ENCODE measurements at regions not wholly inside any gene's neighbourhood (a gene's known extent, or its start where the extent isn't known, plus 50 kb on each side); places are given as distances from the start of the nearest gene placed in this dataset.

DNA sequence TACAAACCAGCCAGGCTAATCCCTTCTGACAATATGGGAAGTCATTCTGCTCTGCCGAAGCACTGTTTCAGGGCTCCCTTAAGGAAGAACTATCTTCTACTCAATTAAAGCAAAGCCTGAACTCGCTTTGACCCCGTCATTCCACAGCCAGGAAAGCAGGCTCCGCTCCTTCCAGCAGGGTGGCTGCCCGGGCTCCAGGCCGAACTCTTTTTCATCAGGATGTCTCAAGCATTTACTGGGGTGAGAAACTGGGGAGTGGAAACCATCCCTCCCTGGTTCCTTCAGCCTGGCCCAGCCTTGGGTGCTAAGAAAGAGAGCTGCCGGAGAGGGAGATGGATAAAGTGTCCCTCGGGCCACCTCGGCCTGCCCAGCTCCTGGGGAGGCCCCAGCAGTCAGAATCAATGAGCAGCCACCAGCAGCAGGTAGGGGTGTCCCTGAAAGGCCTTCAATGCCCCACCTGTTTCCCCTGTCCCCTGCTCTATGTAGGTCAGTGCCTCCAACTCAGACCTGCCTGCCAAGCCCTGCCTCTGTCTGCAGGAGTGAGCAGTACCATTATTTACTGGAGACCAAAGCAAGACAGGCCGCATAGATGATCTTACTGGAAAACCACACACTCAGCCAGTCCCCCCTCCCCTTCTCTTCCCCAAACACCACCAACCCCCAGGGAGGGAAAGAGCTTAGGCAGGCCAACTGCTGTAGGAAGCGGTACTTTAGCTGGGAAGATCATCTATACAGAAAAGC lies 225.6 kb upstream of the TLE3 start:
- BruUV-seq (replicated peaks): no TSS peak
- TF ChIP-seq SP1 (IDR thresholded peaks at IDR 0.05; ENCODE audit: low read depth) (no peak), EZH2 (IDR thresholded peaks at IDR 0.05) (no peak), JUND (IDR thresholded peaks at IDR 0.05) (no peak), POLR2AphosphoS5 (IDR thresholded peaks at IDR 0.05; ENCODE audit: low read depth, low read length) (no peak), CBX3 (IDR thresholded peaks at IDR 0.05; ENCODE audit: low read depth) (no peak), SRF (IDR thresholded peaks at IDR 0.05; ENCODE audit: low read depth) (no peak), ZFX (IDR thresholded peaks at IDR 0.05) (no peak), TCF7L2 (IDR thresholded peaks at IDR 0.05; ENCODE audit: borderline replicate concordance, extremely low read depth, insufficient read depth, insufficient read length) (no peak), RAD21 (IDR thresholded peaks at IDR 0.05; ENCODE audit: low read depth) (no peak), ZNF274 (IDR thresholded peaks at IDR 0.05; ENCODE audit: low read depth, low read length) (no peak), CEBPB (IDR thresholded peaks at IDR 0.05; ENCODE audit: low read depth) (no peak), EZH2phosphoT487 (IDR thresholded peaks at IDR 0.05; ENCODE audit: borderline replicate concordance) (no peak), EGR1 (IDR thresholded peaks at IDR 0.05; ENCODE audit: low read depth) (no peak), POLR2A (IDR thresholded peaks at IDR 0.05; ENCODE audit: borderline replicate concordance, extremely low read depth, insufficient read depth, insufficient read length) (no peak)
- TF ChIP-seq, protein P1, sequence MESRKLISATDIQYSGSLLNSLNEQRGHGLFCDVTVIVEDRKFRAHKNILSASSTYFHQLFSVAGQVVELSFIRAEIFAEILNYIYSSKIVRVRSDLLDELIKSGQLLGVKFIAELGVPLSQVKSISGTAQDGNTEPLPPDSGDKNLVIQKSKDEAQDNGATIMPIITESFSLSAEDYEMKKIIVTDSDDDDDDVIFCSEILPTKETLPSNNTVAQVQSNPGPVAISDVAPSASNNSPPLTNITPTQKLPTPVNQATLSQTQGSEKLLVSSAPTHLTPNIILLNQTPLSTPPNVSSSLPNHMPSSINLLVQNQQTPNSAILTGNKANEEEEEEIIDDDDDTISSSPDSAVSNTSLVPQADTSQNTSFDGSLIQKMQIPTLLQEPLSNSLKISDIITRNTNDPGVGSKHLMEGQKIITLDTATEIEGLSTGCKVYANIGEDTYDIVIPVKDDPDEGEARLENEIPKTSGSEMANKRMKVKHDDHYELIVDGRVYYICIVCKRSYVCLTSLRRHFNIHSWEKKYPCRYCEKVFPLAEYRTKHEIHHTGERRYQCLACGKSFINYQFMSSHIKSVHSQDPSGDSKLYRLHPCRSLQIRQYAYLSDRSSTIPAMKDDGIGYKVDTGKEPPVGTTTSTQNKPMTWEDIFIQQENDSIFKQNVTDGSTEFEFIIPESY (IDR thresholded peaks at IDR 0.05; ENCODE audit: extremely low read depth, insufficient replicate concordance, low read length): no peak
- TF ChIP-seq, protein P2, sequence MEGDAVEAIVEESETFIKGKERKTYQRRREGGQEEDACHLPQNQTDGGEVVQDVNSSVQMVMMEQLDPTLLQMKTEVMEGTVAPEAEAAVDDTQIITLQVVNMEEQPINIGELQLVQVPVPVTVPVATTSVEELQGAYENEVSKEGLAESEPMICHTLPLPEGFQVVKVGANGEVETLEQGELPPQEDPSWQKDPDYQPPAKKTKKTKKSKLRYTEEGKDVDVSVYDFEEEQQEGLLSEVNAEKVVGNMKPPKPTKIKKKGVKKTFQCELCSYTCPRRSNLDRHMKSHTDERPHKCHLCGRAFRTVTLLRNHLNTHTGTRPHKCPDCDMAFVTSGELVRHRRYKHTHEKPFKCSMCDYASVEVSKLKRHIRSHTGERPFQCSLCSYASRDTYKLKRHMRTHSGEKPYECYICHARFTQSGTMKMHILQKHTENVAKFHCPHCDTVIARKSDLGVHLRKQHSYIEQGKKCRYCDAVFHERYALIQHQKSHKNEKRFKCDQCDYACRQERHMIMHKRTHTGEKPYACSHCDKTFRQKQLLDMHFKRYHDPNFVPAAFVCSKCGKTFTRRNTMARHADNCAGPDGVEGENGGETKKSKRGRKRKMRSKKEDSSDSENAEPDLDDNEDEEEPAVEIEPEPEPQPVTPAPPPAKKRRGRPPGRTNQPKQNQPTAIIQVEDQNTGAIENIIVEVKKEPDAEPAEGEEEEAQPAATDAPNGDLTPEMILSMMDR (IDR thresholded peaks at IDR 0.05 in 2 of 3, conservative IDR thresholded peaks at IDR 0.05 in 1 of 3; ENCODE audit: borderline replicate concordance in 1 of 3, insufficient read depth in 1 of 3, low read depth in 2 of 3, low read length in 2 of 3): no peak
- TF ChIP-seq, protein P3, sequence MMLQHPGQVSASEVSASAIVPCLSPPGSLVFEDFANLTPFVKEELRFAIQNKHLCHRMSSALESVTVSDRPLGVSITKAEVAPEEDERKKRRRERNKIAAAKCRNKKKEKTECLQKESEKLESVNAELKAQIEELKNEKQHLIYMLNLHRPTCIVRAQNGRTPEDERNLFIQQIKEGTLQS (IDR thresholded peaks at IDR 0.05): no peak
- Histone ChIP-seq H3K27ac (ENCODE audit: low read depth, low read length) (no peak overlapping the region), H3K9ac (ENCODE audit: low read length) (no peak overlapping the region), H3K4me2 (ENCODE audit: low read length) (no peak overlapping the region), H3K9me3 (ENCODE audit: control insufficient read depth in 1 of 2, insufficient read depth in 1 of 2, low read depth in 1 of 2, low read length in 2 of 2) (no peaks in the 10 kb centered on the region), H3K27me3 (ENCODE audit: insufficient read depth, low read length) (no peaks in the 10 kb centered on the region; the same call in 1 of the 2 replicates), H3K9me2 (ENCODE audit: insufficient read depth) (no peaks in the 10 kb centered on the region), H3K4me3 (replicated peaks in 1 of 2; ENCODE audit: low read depth in 1 of 2, low read length in 2 of 2) (no peak overlapping the region), H4K20me1 (ENCODE audit: insufficient read depth) (no peaks in the 10 kb centered on the region), H3K4me1 (ENCODE audit: control insufficient read depth in 1 of 2, insufficient read depth in 2 of 2, low read length in 2 of 2) (0 out of 4 replicates have a peak, but pooled peaks cover 0 to 3% of the 10 kb centered on the region in 2 experiments), H2AFZ (ENCODE audit: low read depth, low read length, poor library complexity, severe bottlenecking) (no peak overlapping the region), H3K79me2 (ENCODE audit: insufficient read depth, low read length) (no peaks in the 10 kb centered on the region), H3K36me3 (ENCODE audit: control insufficient read depth in 1 of 2, insufficient read depth in 2 of 2, low read length in 2 of 2) (no peaks in the 10 kb centered on the region)
- no peak for DNase-seq (ENCODE audit: low read depth, low spot score)
- ChIA-PET CTCF (no interaction called here), RAD21 (ENCODE audit: low non-redundant PET in 1 of 2, low total read pairs in 2 of 2, uncharacterized antibody in 2 of 2, unreplicated experiment in 2 of 2) (no interaction called here), POLR2A (no interaction called here)
- ATAC-seq: no peak
- intact Hi-C loops (cut with micrococcal nuclease): no loop called here
